GM12864 (cell line): ENCODE measurements at regions not wholly inside any gene's neighbourhood (a gene's known extent, or its start where the extent isn't known, plus 50 kb on each side); places are given as distances from the start of the nearest gene placed in this dataset.

Experiments
- DNase-seq: peaks from one replicate; pipeline ENCODE4 v3.0.0-alpha.2; 2011; ENCODE audit warnings: low read depth
- H3K4me3 ChIP-seq: 2 replicates; pipeline ENCODE4 v1.5.1; 2011; ENCODE audit warnings: mild to moderate bottlenecking, low read depth, low read length, control low read depth
- CTCF ChIP-seq: IDR thresholded peaks from 2 replicates; pipeline ENCODE4 v1.5.1; 2011; ENCODE audit warnings: low read depth, mild to moderate bottlenecking, moderate library complexity, low read length, control low read depth, inconsistent platforms; ENCODE audit errors: missing control alignments

- TF ChIP-seq CTCF, result no peak
- no peak for DNase-seq
- H3K4me3 ChIP-seq, result no peak overlapping the region
Measured at GRCh38 chr1:50257029-50257428, 148.3 kb downstream of the ELAVL4 start.
